ENCODE measurements at regions not wholly inside any gene's neighbourhood (a gene's known extent, or its start where the extent isn't known, plus 50 kb on each side); places are given as distances from the start of the nearest gene placed in this dataset.
"Not testable (repeated sequence)": the region's sequence is repeated elsewhere in the genome, so short reads cannot be mapped to it uniquely, and the experiment has no call there.

GRCh38 chr11:91067666-91068065 lies 844.8 kb upstream of the CHORDC1 start:
- peaks cover 19% of the 10 kb centered on the region for H3K4me1 Mint-ChIP-seq
- peaks cover 8% of the 10 kb centered on the region for H3K9me3 Mint-ChIP-seq
- ChIA-PET CTCF (no interaction called here), POLR2A (no interaction called here)
- ATAC-seq, result no peak
- DNase-seq (ENCODE audit: low spot score), result no peak
- peaks cover 6% of the 10 kb centered on the region for H3K36me3 Mint-ChIP-seq
- no peak overlapping the region for H3K4me3 Mint-ChIP-seq
- H3K27me3 Mint-ChIP-seq (ENCODE audit: low read depth), result no peaks in the 10 kb centered on the region
- no peak for TF ChIP-seq ZNF671 (CRISPR knock-in tag; IDR thresholded peaks at IDR 0.05)
- TF ChIP-seq TCF7 (CRISPR knock-in tag; IDR thresholded peaks at IDR 0.05; ENCODE audit: low read depth), result no peak
- H3K27ac Mint-ChIP-seq, result no peak overlapping the region

GRCh38 chr11:91066456-91067047 lies 843.7 kb upstream of the CHORDC1 start:
- DNase-seq (ENCODE audit: low spot score) (no peak), ATAC-seq (no peak)
- Mint-ChIP-seq H3K9me3 (0 out of 2 replicates have a peak, but pooled peaks cover under 1% of the 10 kb centered on the region), H3K36me3 (no peaks in the 10 kb centered on the region), H3K27me3 (ENCODE audit: low read depth) (no peaks in the 10 kb centered on the region), H3K27ac (no peak overlapping the region), H3K4me1 (peaks cover 19% of the 10 kb centered on the region), H3K4me3 (no peak overlapping the region)
- TF ChIP-seq MYBL2 (CRISPR knock-in tag; IDR thresholded peaks at IDR 0.05), result no peak
- no peak for TF ChIP-seq ESRRA (CRISPR knock-in tag; IDR thresholded peaks at IDR 0.05; ENCODE audit: borderline replicate concordance)
- no peak for TF ChIP-seq TP53 (CRISPR knock-in tag; IDR thresholded peaks at IDR 0.05)
- POLR2A ChIA-PET, result no interaction called here
- CTCF ChIA-PET, result no interaction called here

- H3K27me3 Mint-ChIP-seq (ENCODE audit: low read depth); H3K36me3 Mint-ChIP-seq; CTCF ChIA-PET; DNase-seq (ENCODE audit: low spot score); H3K27ac Mint-ChIP-seq; ATAC-seq; POLR2A ChIA-PET; H3K4me1 Mint-ChIP-seq; H3K4me3 Mint-ChIP-seq: not testable (repeated sequence)
- peaks cover 15% of the 10 kb centered on the region for H3K9me3 Mint-ChIP-seq
Measured at GRCh38 chr11:91063399-91063798, 840.5 kb upstream of the CHORDC1 start.

GRCh38 chr11:91047882-91048281 lies 825.0 kb upstream of the CHORDC1 start:
- CTCF ChIA-PET, result no interaction called here
- H3K27me3 Mint-ChIP-seq (ENCODE audit: low read depth), result no peaks in the 10 kb centered on the region
- H3K4me3 Mint-ChIP-seq, result no peak overlapping the region
- ATAC-seq (peak; percentile 72), DNase-seq (ENCODE audit: low spot score) (no peak)
- POLR2A ChIA-PET, result no interaction called here
- no peaks in the 10 kb centered on the region for H3K36me3 Mint-ChIP-seq
- no peaks in the 10 kb centered on the region for H3K9me3 Mint-ChIP-seq
- TF ChIP-seq NFATC4 (CRISPR knock-in tag; IDR thresholded peaks at IDR 0.05), result no peak
- no peak for TF ChIP-seq MAX (CRISPR knock-in tag; IDR thresholded peaks at IDR 0.05)
- TF ChIP-seq EMX1 (CRISPR knock-in tag; IDR thresholded peaks at IDR 0.05), result no peak
- TF ChIP-seq SP1 (CRISPR knock-in tag; conservative IDR thresholded peaks at IDR 0.05), result no peak
- peaks cover 3% of the 10 kb centered on the region; the same call in 1 of the 2 replicates for H3K4me1 Mint-ChIP-seq
- H3K27ac Mint-ChIP-seq, result no peak overlapping the region

GRCh38 chr11:91046261-91046660 lies 823.4 kb upstream of the CHORDC1 start:
- no peak for TF ChIP-seq ZNF396 (CRISPR knock-in tag; IDR thresholded peaks at IDR 0.05; ENCODE audit: borderline replicate concordance)
- no peak for TF ChIP-seq MXD4 (CRISPR knock-in tag; IDR thresholded peaks at IDR 0.05; ENCODE audit: borderline replicate concordance)
- no peak for TF ChIP-seq ZNF263 (CRISPR knock-in tag; IDR thresholded peaks at IDR 0.05; ENCODE audit: low read depth)
- TF ChIP-seq JAZF1 (CRISPR knock-in tag; IDR thresholded peaks at IDR 0.05), result no peak
- no peak for TF ChIP-seq CBFB (CRISPR knock-in tag; IDR thresholded peaks at IDR 0.05; ENCODE audit: low read depth)
- no peak for TF ChIP-seq ZBTB43 (CRISPR knock-in tag; IDR thresholded peaks at IDR 0.05)
- no peak for TF ChIP-seq NR2C2 (CRISPR knock-in tag; IDR thresholded peaks at IDR 0.05)
- no peak for TF ChIP-seq ERG (CRISPR knock-in tag; IDR thresholded peaks at IDR 0.05)
- no peak for TF ChIP-seq NR3C1 (CRISPR knock-in tag; conservative IDR thresholded peaks at IDR 0.05; ENCODE audit: low read depth)
- no peak for TF ChIP-seq ZNF317 (CRISPR knock-in tag; IDR thresholded peaks at IDR 0.05; ENCODE audit: borderline replicate concordance, low read depth)
- no peak for TF ChIP-seq EMX1 (CRISPR knock-in tag; IDR thresholded peaks at IDR 0.05)
- ChIA-PET CTCF (no interaction called here), POLR2A (no interaction called here)
- no peak for ATAC-seq
- Mint-ChIP-seq H3K4me3 (no peak overlapping the region), H3K27ac (no peak overlapping the region), H3K4me1 (peaks cover 3% of the 10 kb centered on the region; the same call in 1 of the 2 replicates), H3K36me3 (no peaks in the 10 kb centered on the region), H3K27me3 (ENCODE audit: low read depth) (no peaks in the 10 kb centered on the region), H3K9me3 (no peaks in the 10 kb centered on the region)
- no peak for DNase-seq (ENCODE audit: low spot score)
